ENCODE measurements at regions not wholly inside any gene's neighbourhood (a gene's known extent, or its start where the extent isn't known, plus 50 kb on each side); places are given as distances from the start of the nearest gene placed in this dataset.

DNA sequence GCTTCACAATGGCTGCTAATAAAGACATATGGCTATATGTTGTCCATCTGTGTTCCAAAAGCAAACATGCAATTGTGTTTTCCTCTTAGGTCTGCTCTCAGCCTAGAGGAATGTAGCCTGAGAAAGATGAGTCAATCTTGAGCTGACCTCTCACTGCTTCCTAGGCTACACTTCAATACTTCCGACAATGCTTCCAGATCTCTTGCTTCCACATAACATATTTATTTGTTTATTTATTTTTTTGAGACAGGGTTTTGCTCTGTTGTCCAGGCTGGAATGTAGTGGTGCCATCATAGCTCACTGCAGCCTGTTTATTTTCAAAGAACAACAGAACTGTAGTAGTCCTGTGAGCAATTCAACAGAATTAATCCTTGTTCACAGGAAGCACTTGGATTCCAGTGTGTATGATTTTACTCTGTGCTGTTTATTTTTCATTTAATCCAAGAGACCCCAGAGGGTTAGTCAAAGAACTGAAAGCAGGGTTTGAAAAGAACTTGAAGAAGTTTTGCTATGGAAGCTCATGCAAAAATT lies 437.9 kb downstream of the TXNL1 start:
- Histone ChIP-seq H3K27ac (ENCODE audit: extremely low read depth, low read depth, low read length) (no peak overlapping the region), H3K4me1 (ENCODE audit: control insufficient read depth, insufficient read depth, low read length) (no peaks in the 10 kb centered on the region), H3K4me3 (ENCODE audit: low read depth, low read length) (no peak overlapping the region), H3K9me3 (ENCODE audit: control insufficient read depth, insufficient read depth, low read depth, low read length) (no peaks in the 10 kb centered on the region), H3K36me3 (ENCODE audit: control insufficient read depth in 2 of 2, insufficient read depth in 1 of 2, low read length in 2 of 2) (no peaks in the 10 kb centered on the region)
- TF ChIP-seq ZBTB21 (tag by site-specific recombination; IDR thresholded peaks at IDR 0.05), result no peak
- TF ChIP-seq SETDB1 (IDR thresholded peaks at IDR 0.05; ENCODE audit: insufficient read length, low read length), result no peak
- no peak for TF ChIP-seq ZNF654 (tag by site-specific recombination; IDR thresholded peaks at IDR 0.05; ENCODE audit: low read depth)
- no peak for TF ChIP-seq ZNF785 (tag by site-specific recombination; IDR thresholded peaks at IDR 0.05)
- POLR2A ChIA-PET, result no interaction called here
- CTCF ChIA-PET, result interaction anchor here (1.0 kb wide), 1 partner anchor 9 kb away, joined by 3 read pairs; no protein-coding TSS in a partner anchor

DNA sequence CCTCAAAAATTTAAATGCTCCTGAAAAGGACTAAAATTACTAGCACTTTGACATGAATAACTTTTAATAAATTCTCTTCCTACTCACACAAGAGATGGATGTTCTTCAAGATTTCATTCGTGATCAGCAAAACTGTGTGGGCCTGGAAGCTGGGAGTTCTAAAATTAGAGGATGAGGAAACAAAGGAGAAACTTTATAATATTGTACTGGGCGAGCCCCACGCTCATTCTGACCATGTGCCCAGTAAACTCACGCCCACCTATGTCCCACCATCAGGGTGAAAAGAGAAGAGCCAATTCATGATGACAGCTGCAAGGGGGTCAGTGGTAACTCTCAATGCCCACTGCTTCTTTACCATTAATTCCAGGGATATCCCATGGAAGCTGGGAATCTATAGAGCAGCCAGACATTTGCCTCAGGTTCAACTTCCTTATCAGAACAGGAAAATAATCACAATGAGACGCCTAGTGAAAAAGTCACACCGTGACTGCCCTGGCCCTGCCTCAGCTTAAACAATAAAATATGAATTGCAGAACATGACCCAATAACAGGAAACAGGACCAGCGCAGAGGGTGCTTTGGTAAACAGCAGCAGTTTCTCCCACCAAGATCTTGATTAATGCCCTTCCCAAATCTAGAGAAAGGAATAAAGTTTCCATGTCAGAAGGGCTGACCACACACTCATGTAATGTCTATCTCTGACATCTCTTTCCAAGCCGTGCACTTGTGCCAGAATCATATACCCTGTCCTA lies 438.6 kb downstream of the TXNL1 start:
- CTCF ChIA-PET, result no interaction called here
- POLR2A ChIA-PET, result no interaction called here
- Histone ChIP-seq H3K9me3 (ENCODE audit: control insufficient read depth, insufficient read depth, low read depth, low read length) (no peaks in the 10 kb centered on the region), H3K4me3 (ENCODE audit: low read depth, low read length) (no peak overlapping the region), H3K36me3 (ENCODE audit: control insufficient read depth in 2 of 2, insufficient read depth in 1 of 2, low read length in 2 of 2) (no peaks in the 10 kb centered on the region), H3K4me1 (ENCODE audit: control insufficient read depth, insufficient read depth, low read length) (no peaks in the 10 kb centered on the region), H3K27ac (ENCODE audit: extremely low read depth, low read depth, low read length) (no peak overlapping the region)
- TF ChIP-seq ZNF19 (tag by site-specific recombination; IDR thresholded peaks at IDR 0.05; ENCODE audit: low read depth) (no peak), ZSCAN16 (tag by site-specific recombination; IDR thresholded peaks at IDR 0.05) (no peak), ZNF37A (tag by site-specific recombination; IDR thresholded peaks at IDR 0.05) (no peak), ZNF354C (tag by site-specific recombination; IDR thresholded peaks at IDR 0.05; ENCODE audit: borderline replicate concordance, low read depth) (no peak), KLF16 (tag by site-specific recombination; IDR thresholded peaks at IDR 0.05) (no peak), ZEB2 (tag by site-specific recombination; IDR thresholded peaks at IDR 0.05) (no peak), ZNF138 (tag by site-specific recombination; IDR thresholded peaks at IDR 0.05; ENCODE audit: borderline replicate concordance) (no peak), ZNF394 (tag by site-specific recombination; IDR thresholded peaks at IDR 0.05; ENCODE audit: borderline replicate concordance) (no peak), ZNF707 (tag by site-specific recombination; IDR thresholded peaks at IDR 0.05) (no peak), ZNF48 (tag by site-specific recombination; IDR thresholded peaks at IDR 0.05) (no peak), ZNF391 (tag by site-specific recombination; IDR thresholded peaks at IDR 0.05; ENCODE audit: borderline replicate concordance, low read depth) (no peak), ZNF2 (tag by site-specific recombination; IDR thresholded peaks at IDR 0.05) (no peak), ZNF596 (tag by site-specific recombination; IDR thresholded peaks at IDR 0.05) (no peak), FEZF1 (tag by site-specific recombination; IDR thresholded peaks at IDR 0.05) (no peak), ZFP69B (tag by site-specific recombination; IDR thresholded peaks at IDR 0.05) (no peak), YY2 (tag by site-specific recombination; IDR thresholded peaks at IDR 0.05) (no peak), BCL11A (tag by site-specific recombination; IDR thresholded peaks at IDR 0.05; ENCODE audit: low read depth) (no peak)
- TF ChIP-seq, protein P1, sequence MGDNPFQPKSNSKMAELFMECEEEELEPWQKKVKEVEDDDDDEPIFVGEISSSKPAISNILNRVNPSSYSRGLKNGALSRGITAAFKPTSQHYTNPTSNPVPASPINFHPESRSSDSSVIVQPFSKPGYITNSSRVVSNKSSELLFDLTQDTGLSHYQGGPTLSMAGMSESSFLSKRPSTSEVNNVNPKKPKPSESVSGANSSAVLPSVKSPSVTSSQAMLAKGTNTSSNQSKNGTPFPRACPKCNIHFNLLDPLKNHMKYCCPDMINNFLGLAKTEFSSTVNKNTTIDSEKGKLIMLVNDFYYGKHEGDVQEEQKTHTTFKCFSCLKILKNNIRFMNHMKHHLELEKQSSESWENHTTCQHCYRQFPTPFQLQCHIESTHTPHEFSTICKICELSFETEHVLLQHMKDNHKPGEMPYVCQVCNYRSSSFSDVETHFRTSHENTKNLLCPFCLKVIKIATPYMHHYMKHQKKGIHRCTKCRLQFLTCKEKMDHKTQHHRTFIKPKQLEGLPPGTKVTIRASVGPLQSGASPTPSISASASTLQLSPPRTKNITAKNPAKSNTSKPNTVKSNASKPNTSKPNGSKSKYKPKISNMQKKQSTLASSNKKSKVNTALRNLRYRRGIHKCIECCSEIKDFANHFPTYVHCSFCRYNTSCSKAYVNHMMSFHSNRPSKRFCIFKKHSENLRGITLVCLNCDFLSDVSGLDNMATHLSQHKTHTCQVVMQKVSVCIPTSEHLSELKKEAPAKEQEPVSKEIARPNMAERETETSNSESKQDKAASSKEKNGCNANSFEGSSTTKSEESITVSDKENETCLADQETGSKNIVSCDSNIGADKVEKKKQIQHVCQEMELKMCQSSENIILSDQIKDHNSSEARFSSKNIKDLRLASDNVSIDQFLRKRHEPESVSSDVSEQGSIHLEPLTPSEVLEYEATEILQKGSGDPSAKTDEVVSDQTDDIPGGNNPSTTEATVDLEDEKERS (tag by site-specific recombination; IDR thresholded peaks at IDR 0.05), result no peak
- TF ChIP-seq, protein P2, sequence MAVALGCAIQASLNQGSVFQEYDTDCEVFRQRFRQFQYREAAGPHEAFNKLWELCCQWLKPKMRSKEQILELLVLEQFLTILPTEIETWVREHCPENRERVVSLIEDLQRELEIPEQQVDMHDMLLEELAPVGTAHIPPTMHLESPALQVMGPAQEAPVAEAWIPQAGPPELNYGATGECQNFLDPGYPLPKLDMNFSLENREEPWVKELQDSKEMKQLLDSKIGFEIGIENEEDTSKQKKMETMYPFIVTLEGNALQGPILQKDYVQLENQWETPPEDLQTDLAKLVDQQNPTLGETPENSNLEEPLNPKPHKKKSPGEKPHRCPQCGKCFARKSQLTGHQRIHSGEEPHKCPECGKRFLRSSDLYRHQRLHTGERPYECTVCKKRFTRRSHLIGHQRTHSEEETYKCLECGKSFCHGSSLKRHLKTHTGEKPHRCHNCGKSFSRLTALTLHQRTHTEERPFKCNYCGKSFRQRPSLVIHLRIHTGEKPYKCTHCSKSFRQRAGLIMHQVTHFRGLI (tag by site-specific recombination; IDR thresholded peaks at IDR 0.05), result no peak
- TF ChIP-seq, protein P3, sequence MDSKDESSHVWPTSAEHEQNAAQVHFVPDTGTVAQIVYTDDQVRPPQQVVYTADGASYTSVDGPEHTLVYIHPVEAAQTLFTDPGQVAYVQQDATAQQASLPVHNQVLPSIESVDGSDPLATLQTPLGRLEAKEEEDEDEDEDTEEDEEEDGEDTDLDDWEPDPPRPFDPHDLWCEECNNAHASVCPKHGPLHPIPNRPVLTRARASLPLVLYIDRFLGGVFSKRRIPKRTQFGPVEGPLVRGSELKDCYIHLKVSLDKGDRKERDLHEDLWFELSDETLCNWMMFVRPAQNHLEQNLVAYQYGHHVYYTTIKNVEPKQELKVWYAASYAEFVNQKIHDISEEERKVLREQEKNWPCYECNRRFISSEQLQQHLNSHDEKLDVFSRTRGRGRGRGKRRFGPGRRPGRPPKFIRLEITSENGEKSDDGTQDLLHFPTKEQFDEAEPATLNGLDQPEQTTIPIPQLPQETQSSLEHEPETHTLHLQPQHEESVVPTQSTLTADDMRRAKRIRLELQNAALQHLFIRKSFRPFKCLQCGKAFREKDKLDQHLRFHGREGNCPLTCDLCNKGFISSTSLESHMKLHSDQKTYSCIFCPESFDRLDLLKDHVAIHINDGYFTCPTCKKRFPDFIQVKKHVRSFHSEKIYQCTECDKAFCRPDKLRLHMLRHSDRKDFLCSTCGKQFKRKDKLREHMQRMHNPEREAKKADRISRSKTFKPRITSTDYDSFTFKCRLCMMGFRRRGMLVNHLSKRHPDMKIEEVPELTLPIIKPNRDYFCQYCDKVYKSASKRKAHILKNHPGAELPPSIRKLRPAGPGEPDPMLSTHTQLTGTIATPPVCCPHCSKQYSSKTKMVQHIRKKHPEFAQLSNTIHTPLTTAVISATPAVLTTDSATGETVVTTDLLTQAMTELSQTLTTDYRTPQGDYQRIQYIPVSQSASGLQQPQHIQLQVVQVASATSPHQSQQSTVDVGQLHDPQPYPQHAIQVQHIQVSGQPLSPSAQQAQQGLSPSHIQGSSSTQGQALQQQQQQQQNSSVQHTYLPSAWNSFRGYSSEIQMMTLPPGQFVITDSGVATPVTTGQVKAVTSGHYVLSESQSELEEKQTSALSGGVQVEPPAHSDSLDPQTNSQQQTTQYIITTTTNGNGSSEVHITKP (tag by site-specific recombination; IDR thresholded peaks at IDR 0.05), result no peak
